Mammary epithelial cell (primary cell): ENCODE measurements at regions not wholly inside any gene's neighbourhood (a gene's known extent, or its start where the extent isn't known, plus 50 kb on each side); places are given as distances from the start of the nearest gene placed in this dataset.

Experiments
- CTCF ChIP-seq, 2 donors: IDR thresholded peaks in 1 of 2; conservative IDR thresholded peaks in 1 of 2; 2 replicates each; pipeline ENCODE4 v1.5.1; 2011 to 2012; ENCODE audit warnings: inconsistent platforms in 2 of 2, low read length in 2 of 2, mild to moderate bottlenecking in 2 of 2, control low read depth in 1 of 2, low read depth in 1 of 2; ENCODE audit not compliant: insufficient read depth in 1 of 2; ENCODE audit errors: extremely low read depth in 1 of 2
- EZH2 ChIP-seq: IDR thresholded peaks from 2 replicates; pipeline ENCODE4 v1.6.1; 2012; ENCODE audit warnings: low read length, inconsistent platforms, borderline replicate concordance

GRCh38 chr4:127249767-127250108, 383.0 kb upstream of the INTU start:
- TF ChIP-seq CTCF (conservative IDR thresholded peaks at IDR 0.05 in 1 of 2, IDR thresholded peaks at IDR 0.05 in 1 of 2; ENCODE audit: extremely low read depth in 1 of 2, insufficient read depth in 1 of 2, low read depth in 1 of 2, low read length in 2 of 2), result no peak
- no peak for TF ChIP-seq EZH2
